Mesothelial cell of epicardium (in vitro differentiated cells): ENCODE measurements at regions not wholly inside any gene's neighbourhood (a gene's known extent, or its start where the extent isn't known, plus 50 kb on each side); places are given as distances from the start of the nearest gene placed in this dataset.

Experiments
- DNase-seq, 2 experiments: peaks; one replicate each; pipeline ENCODE4 v3.0.0; 2021; ENCODE audit warnings: low spot score in 2 of 2; ENCODE audit not compliant: unreplicated experiment in 2 of 2
- H3K27ac Mint-ChIP-seq: 2 replicates; pipeline ENCODE4 v1.8.0; 2021; ENCODE audit warnings: mixed read lengths
- H3K27me3 Mint-ChIP-seq: 2 replicates; pipeline ENCODE4 v1.8.0; 2021; ENCODE audit warnings: low read depth, mixed read lengths
- H3K36me3 Mint-ChIP-seq: 2 replicates; pipeline ENCODE4 v1.8.0; 2021; ENCODE audit warnings: mixed read lengths
- H3K4me1 Mint-ChIP-seq: 2 replicates; pipeline ENCODE4 v1.8.0; 2021; ENCODE audit warnings: mixed read lengths
- H3K4me3 Mint-ChIP-seq: 2 replicates; pipeline ENCODE4 v1.8.0; 2021; ENCODE audit warnings: mild to moderate bottlenecking, moderate library complexity, mixed read lengths
- H3K9me3 Mint-ChIP-seq: 2 replicates; pipeline ENCODE4 v1.8.0; 2021; ENCODE audit warnings: mixed read lengths
- CTCF ChIP-seq: fragments of 200-600 bp; sonication (generic); IDR thresholded peaks from one replicate; pipeline ENCODE4 v1.5.0; 2021; ENCODE audit warnings: antibody characterized with exemption; ENCODE audit not compliant: unreplicated experiment

DNA sequence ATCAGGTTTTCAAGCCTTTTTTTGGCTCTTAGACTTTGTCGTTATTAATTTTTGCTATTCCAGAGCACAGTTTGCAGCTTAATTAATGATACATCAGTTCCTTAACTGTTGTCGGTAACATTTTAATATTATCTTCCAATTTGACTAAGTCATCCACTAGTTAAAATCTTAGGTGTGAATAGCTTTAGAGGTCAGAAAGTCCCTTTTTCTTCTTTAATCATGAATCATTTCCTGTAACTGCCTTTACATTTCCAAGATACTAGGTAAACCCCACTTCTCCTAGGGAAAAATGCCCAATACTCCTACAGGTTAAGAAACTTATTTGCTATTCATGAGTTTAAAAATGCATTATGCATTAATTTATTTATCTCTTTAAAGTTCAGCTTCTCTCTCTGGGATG, 260.9 kb upstream of the CFAP20DC start:
- Mint-ChIP-seq H3K9me3 (no peaks in the 10 kb centered on the region), H3K4me1 (peaks cover 6% of the 10 kb centered on the region), H3K27ac (no peak overlapping the region), H3K4me3 (no peak overlapping the region), H3K36me3 (no peaks in the 10 kb centered on the region), H3K27me3 (peaks cover 46% of the 10 kb centered on the region)
- DNase-seq = no peak
- TF ChIP-seq CTCF = no peak

DNA sequence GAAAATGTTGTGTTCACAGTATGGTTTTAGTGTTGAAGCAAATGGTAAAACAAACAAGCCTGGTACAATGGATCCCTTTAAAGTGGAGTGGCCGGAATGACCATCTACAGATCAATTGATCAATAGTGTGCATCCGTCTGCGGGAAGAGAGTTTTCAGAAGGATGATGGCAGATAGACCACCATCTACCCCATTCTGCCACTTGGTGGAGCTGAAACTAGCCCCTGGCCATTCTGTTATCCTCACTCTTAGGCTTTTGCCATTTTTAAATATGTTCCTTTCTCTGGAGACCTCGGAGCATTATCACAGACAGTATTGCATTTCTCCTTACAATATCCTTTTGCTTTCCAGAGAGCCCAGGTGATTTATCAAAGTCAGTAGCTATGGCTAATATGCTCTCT, 258.9 kb upstream of the CFAP20DC start:
- Mint-ChIP-seq H3K9me3 (no peaks in the 10 kb centered on the region), H3K27me3 (peaks cover 58% of the 10 kb centered on the region), H3K27ac (no peak overlapping the region), H3K36me3 (no peaks in the 10 kb centered on the region), H3K4me1 (peaks cover 6% of the 10 kb centered on the region), H3K4me3 (no peak overlapping the region)
- TF ChIP-seq CTCF = no peak
- no peak for DNase-seq

DNA sequence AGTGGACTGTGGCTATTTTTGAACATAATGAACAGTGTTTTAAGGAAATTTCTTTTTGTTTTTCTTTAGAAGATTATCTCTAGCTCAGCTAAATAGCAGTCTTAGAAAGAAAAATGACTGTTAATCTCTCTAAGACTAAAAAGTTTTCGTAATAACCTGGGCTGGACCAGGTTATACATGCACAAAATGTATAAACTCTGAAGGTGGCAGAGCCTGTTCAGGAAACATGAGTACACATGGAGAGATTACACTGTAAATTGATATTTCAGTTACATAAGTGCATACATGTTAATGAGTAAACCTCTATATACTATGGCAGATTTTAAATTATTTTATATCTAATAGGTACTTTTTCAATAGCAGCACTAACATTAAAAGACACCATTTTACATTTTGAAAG, 258.2 kb upstream of the CFAP20DC start:
- DNase-seq = no peak
- Mint-ChIP-seq H3K9me3 (no peaks in the 10 kb centered on the region), H3K4me3 (no peak overlapping the region), H3K27ac (no peak overlapping the region), H3K4me1 (peaks cover 6% of the 10 kb centered on the region), H3K27me3 (peaks cover 61% of the 10 kb centered on the region), H3K36me3 (no peaks in the 10 kb centered on the region)
- TF ChIP-seq CTCF = no peak

DNA sequence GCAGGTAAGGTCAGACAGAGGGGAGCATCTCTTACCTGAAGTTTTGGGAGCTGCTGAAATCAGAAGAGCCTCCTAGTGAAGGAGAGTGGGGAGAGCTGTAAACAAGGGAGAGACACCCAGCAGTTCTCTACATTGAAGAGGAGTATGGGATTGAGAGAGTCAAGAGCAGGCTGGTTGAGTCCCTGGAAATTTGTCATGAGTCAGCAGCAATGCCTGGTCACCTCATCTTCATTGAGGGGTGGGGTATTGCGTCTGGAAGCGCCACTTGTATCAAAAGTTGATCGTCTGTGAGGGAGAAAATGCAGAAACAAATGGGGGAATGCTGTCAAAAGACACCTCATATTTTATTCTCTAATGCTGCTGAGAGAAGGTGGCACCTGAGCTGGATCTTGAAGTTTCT, 256.6 kb upstream of the CFAP20DC start:
- no peaks in the 10 kb centered on the region for H3K36me3 Mint-ChIP-seq
- peaks cover 61% of the 10 kb centered on the region for H3K27me3 Mint-ChIP-seq
- peaks cover 6% of the 10 kb centered on the region for H3K4me1 Mint-ChIP-seq
- no peak overlapping the region for H3K27ac Mint-ChIP-seq
- DNase-seq = no peak
- no peak overlapping the region for H3K4me3 Mint-ChIP-seq
- H3K9me3 Mint-ChIP-seq = no peaks in the 10 kb centered on the region
- TF ChIP-seq CTCF = no peak

GRCh38 chr3:59304296-59304695, 254.5 kb upstream of the CFAP20DC start:
- peaks cover 15% of the 10 kb centered on the region for H3K4me1 Mint-ChIP-seq
- no peak overlapping the region for H3K27ac Mint-ChIP-seq
- no peak for TF ChIP-seq CTCF
- H3K27me3 Mint-ChIP-seq = peaks cover 57% of the 10 kb centered on the region
- DNase-seq = no peak
- peaks cover 8% of the 10 kb centered on the region for H3K9me3 Mint-ChIP-seq
- no peaks in the 10 kb centered on the region for H3K36me3 Mint-ChIP-seq
- no peak overlapping the region for H3K4me3 Mint-ChIP-seq

- DNase-seq = no peak
- peaks cover 54% of the 10 kb centered on the region for H3K27me3 Mint-ChIP-seq
- H3K36me3 Mint-ChIP-seq = no peaks in the 10 kb centered on the region
- TF ChIP-seq CTCF = no peak
- peaks cover 8% of the 10 kb centered on the region for H3K9me3 Mint-ChIP-seq
- H3K27ac Mint-ChIP-seq = no peak overlapping the region
- no peak overlapping the region for H3K4me3 Mint-ChIP-seq
- peaks cover 22% of the 10 kb centered on the region for H3K4me1 Mint-ChIP-seq
Measured at GRCh38 chr3:59303452-59303851, 253.6 kb upstream of the CFAP20DC start.
